ENCODE measurements at regions not wholly inside any gene's neighbourhood (a gene's known extent, or its start where the extent isn't known, plus 50 kb on each side); places are given as distances from the start of the nearest gene placed in this dataset.

DNA sequence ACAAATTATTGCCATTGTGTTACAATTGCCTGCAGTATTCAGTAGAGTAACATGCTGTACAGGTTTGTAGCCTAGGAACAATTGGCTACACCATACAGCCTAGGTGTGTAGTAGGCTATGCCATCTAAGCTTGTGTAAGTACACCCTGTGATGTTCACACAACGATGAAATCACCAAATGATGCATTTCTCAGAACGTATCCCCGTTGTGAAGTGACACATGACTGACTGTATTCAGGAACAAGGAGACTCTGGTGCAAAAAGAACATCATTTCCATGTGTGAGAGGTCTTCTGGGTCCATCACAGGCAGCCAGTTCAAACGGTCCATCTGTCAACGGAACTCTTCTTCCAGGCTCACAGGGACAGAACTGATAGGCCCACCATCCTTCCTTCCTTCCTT, 263.7 kb downstream of the ANAPC1 start:
- no peak for TF ChIP-seq POLR2A (IDR thresholded peaks at IDR 0.05; ENCODE audit: low read depth, low read length)
- no peak for TF ChIP-seq SPI1 (IDR thresholded peaks at IDR 0.05; ENCODE audit: low read depth, low read length)
- no peak for TF ChIP-seq TAF1 (IDR thresholded peaks at IDR 0.05; ENCODE audit: low read depth, low read length)
- no peak for TF ChIP-seq POLR2AphosphoS5 (IDR thresholded peaks at IDR 0.05; ENCODE audit: low read depth, low read length)
- TF ChIP-seq POU2F2 (IDR thresholded peaks at IDR 0.05; ENCODE audit: low read depth, low read length): no peak
- TF ChIP-seq PAX5 (IDR thresholded peaks at IDR 0.05; ENCODE audit: insufficient read depth, low read length, severe bottlenecking): no peak

All from GM12891 (cell line).